Heart left ventricle (tissue), 16 donors: ENCODE measurements at regions not wholly inside any gene's neighbourhood (a gene's known extent, or its start where the extent isn't known, plus 50 kb on each side); places are given as distances from the start of the nearest gene placed in this dataset.
"Not testable (repeated sequence)": the region's sequence is repeated elsewhere in the genome, so short reads cannot be mapped to it uniquely, and the experiment has no call there.

Source experiments
- ATAC-seq, 4 donors: fragments of 200-7000 bp; cut with Tn5 transposase; one replicate each; pipeline ENCODE4 v1.9.1; 2020 to 2022; ENCODE audit warnings: moderate library complexity in 4 of 4, mild to moderate bottlenecking in 3 of 4, moderate number of reproducible peaks in 1 of 4
- DNase-seq, 5 donors: peaks; one replicate each; pipeline ENCODE4 v3.0.0-alpha.2; 2020
- H3K27ac ChIP-seq, 12 donors: fragments of 200-600 bp; sonication (generic) in 4 of 12; one replicate each; pipeline versions ENCODE4 v1.5.0 to v1.8.0; 2016 to 2022; ENCODE audit warnings: mild to moderate bottlenecking in 2 of 12
- H3K27me3 ChIP-seq, 9 donors: fragments of 200-600 bp; sonication (generic) in 2 of 9; one replicate each; pipeline versions ENCODE4 v1.5.1 to v1.8.0; 2016 to 2022; ENCODE audit warnings: mild to moderate bottlenecking in 3 of 9
- H3K36me3 ChIP-seq, 9 donors: fragments of 200-600 bp; sonication (generic) in 2 of 9; one replicate each; pipeline versions ENCODE4 v1.5.0 to v1.8.0; 2018 to 2022; ENCODE audit warnings: mild to moderate bottlenecking in 2 of 9
- H3K4me1 ChIP-seq, 12 donors: fragments of 200-600 bp; sonication (generic) in 4 of 12; one replicate each; pipeline versions ENCODE4 v1.5.0 to v1.8.0; 2016 to 2022; ENCODE audit warnings: mild to moderate bottlenecking in 3 of 12
- H3K4me3 ChIP-seq, 12 donors: fragments of 200-600 bp; sonication (generic) in 4 of 12; one replicate each; pipeline versions ENCODE4 v1.5.0 to v1.8.0; 2017 to 2022; ENCODE audit warnings: mild to moderate bottlenecking in 9 of 12, moderate library complexity in 4 of 12
- H3K9me3 ChIP-seq, 12 donors: fragments of 200-600 bp; sonication (generic) in 4 of 12; one replicate each; pipeline versions ENCODE4 v1.5.0 to v1.8.0; 2016 to 2022; ENCODE audit warnings: mild to moderate bottlenecking in 1 of 12
- POLR2A ChIP-seq, 2 donors: fragments of 450-650 bp; IDR thresholded peaks; one replicate each; pipeline ENCODE4 v1.6.1; 2017; ENCODE audit warnings: antibody characterized with exemption in 2 of 2, mild to moderate bottlenecking in 2 of 2, moderate library complexity in 2 of 2
- WGBS, 4 donors: extraction: QIAGEN DNeasy Blood & Tissue Kit in 2 of 4; methylation state at CpG; one replicate each; pipeline versions ENCODE4 v1.1.5 to v1.1.7; 2013 to 2018; 5-methylcytosine and 5-hydroxymethylcytosine counted together
- intact Hi-C, 10 donors: fragments of 100-400 bp; cut with DNase I; formaldehyde crosslinking; loops; one replicate each; pipeline versions ENCODE4 v1.11.1 to v1.14.2; 2022
- TF ChIP-seq, protein P1 (sequence below), 12 donors: fragments of 200-600 bp; sonication (generic) in 4 of 12; IDR thresholded peaks; one replicate each; pipeline versions ENCODE4 v1.5.0 to v1.8.0; 2018 to 2022; ENCODE audit warnings: antibody characterized with exemption in 12 of 12, mild to moderate bottlenecking in 5 of 12
- donor health status: ischemic (EF 13 %, LVEDD 7.1; RV severe dilation, severe dysfunction).
- donor health status: healthy with polysubstance abuse.
- donor health status: DM: no; HTN: yes; CAD: no.
- donor health status: DM: no; HTN: no; CAD: no.
- donor health status: ischemic (EF 25% LVEDD 6.9; RV normal size, moderate dysfunction).
- donor health status: ischemic (EF 25% LVEDD 5.7; RV mildly dilated, moderate dysfunction).
- donor health status: healthy.
- donor health status: DM: yes; HTN: yes; CAD: no.
- donor health status: ischemic (EF 35%, LVEDD 5.7; RV mildly dilated, moderate dysfunction).
- donor health status: nonischemic (EF 11% LVEDD 7.7; RV severe dilation, severe dysfunction).
- donor health status: DM: yes; HTN: yes; CAD: no.
- donor health status: PGD.
- donor health status: ischemic (EF 29% LVEDD 5.4; RV normal size, mild dysfunction).
- donor health status: nonischemic (EF 23%, LVEDD 6.1; RV moderate dilation, normal function).

- H3K36me3 ChIP-seq, result no peaks in the 10 kb centered on the region
- 42 to 54% (median 49%) methylated on average over 7 of the region's 7 CpGs for WGBS, 4 donors
- no peak for DNase-seq
- TF ChIP-seq, protein P1, sequence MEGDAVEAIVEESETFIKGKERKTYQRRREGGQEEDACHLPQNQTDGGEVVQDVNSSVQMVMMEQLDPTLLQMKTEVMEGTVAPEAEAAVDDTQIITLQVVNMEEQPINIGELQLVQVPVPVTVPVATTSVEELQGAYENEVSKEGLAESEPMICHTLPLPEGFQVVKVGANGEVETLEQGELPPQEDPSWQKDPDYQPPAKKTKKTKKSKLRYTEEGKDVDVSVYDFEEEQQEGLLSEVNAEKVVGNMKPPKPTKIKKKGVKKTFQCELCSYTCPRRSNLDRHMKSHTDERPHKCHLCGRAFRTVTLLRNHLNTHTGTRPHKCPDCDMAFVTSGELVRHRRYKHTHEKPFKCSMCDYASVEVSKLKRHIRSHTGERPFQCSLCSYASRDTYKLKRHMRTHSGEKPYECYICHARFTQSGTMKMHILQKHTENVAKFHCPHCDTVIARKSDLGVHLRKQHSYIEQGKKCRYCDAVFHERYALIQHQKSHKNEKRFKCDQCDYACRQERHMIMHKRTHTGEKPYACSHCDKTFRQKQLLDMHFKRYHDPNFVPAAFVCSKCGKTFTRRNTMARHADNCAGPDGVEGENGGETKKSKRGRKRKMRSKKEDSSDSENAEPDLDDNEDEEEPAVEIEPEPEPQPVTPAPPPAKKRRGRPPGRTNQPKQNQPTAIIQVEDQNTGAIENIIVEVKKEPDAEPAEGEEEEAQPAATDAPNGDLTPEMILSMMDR (IDR thresholded peaks at IDR 0.05), result no peak
- TF ChIP-seq POLR2A (IDR thresholded peaks at IDR 0.05), result no peak
- H3K9me3 ChIP-seq, result peaks cover 0 to 16% (median 7%) of the 10 kb centered on the region in 12 donors
- no peak overlapping the region for H3K27ac ChIP-seq
- peaks cover 0 to 15% (median 0%) of the 10 kb centered on the region in 9 donors for H3K27me3 ChIP-seq
- ATAC-seq, result no peak
- H3K4me1 ChIP-seq, result no peaks in the 10 kb centered on the region
- intact Hi-C loops, result no loop called here
- H3K4me3 ChIP-seq, result no peak overlapping the region
These were observed 133.5 kb downstream of the WNT7A start for GRCh38 chr3:13746385-13746784.

DNA sequence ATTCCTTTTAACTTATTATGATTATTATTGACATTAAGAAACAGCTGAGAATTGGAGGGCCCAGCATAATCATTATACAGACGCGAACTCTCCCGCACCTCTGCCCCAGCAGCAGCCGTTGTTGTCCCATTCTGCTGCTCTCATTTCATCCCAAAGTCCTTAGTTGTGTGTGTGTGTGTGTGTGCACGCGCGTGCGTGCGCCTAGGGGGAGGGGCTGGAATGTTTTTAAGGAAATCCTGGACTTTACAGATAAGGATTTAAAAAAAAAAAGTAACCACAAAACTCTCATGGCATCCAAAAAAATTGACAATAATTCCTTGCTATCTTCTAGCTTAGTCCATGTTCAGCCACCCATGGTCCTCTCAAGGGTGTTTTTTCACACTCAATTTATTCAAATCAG is 134.2 kb downstream of the WNT7A start:
- Histone ChIP-seq H3K36me3 (no peaks in the 10 kb centered on the region), H3K9me3 (peaks cover 0 to 19% (median 7%) of the 10 kb centered on the region in 12 donors), H3K4me3 (no peak overlapping the region), H3K27ac (no peak overlapping the region), H3K4me1 (no peaks in the 10 kb centered on the region), H3K27me3 (peaks cover 0 to 15% (median 0%) of the 10 kb centered on the region in 9 donors)
- DNase-seq (no peak), ATAC-seq (no peak)
- intact Hi-C loops, result no loop called here
- WGBS, 4 donors, result 53 to 69% (median 56%) methylated on average over 9 of the region's 9 CpGs
- TF ChIP-seq POLR2A (IDR thresholded peaks at IDR 0.05), result no peak
- TF ChIP-seq, protein P1 (IDR thresholded peaks at IDR 0.05), result no peak

DNA sequence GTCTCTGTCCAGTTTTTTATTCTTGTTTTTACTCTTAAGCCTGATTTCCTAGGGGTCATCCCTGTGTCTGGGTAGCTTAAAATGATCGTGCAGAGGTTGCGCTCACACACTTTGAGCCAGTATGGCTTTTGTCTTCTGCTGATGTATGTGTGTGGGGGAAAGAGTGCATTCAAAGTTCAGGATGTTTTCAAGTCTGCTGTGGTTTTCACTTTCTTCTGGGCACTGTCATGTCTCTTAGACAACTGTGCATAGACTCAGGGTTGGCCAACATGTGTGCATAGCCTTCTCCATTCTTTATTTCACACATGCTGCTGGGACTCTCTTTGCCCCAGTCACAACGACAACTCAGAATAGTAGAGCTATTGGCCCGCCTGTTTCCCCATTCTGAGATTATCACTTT is 139.1 kb downstream of the WNT7A start:
- intact Hi-C loops, result no loop called here
- Histone ChIP-seq H3K36me3 (no peaks in the 10 kb centered on the region), H3K4me3 (no peak overlapping the region), H3K4me1 (no peaks in the 10 kb centered on the region), H3K9me3 (peaks cover 0 to 52% (median 11%) of the 10 kb centered on the region in 12 donors), H3K27me3 (peaks cover 0 to 18% (median 0%) of the 10 kb centered on the region in 9 donors), H3K27ac (no peak overlapping the region)
- 83 to 87% (median 84%) methylated on average over 4 of the region's 4 CpGs for WGBS, 4 donors
- DNase-seq (no peak), ATAC-seq (no peak)
- no peak for TF ChIP-seq POLR2A (IDR thresholded peaks at IDR 0.05)
- TF ChIP-seq, protein P1 (IDR thresholded peaks at IDR 0.05), result no peak

GRCh38 chr3:13733726-13734125 is 146.1 kb downstream of the WNT7A start:
- 82 to 94% (median 85%) methylated on average over 1 of the region's 1 CpG for WGBS, 4 donors
- ATAC-seq, DNase-seq, H3K4me1 ChIP-seq, H3K27ac ChIP-seq, intact Hi-C loops, H3K4me3 ChIP-seq, H3K36me3 ChIP-seq: not testable (repeated sequence)
- peaks cover 0 to 23% (median 0%) of the 10 kb centered on the region in 9 donors for H3K27me3 ChIP-seq
- peaks cover 0 to 33% (median 7%) of the 10 kb centered on the region in 12 donors for H3K9me3 ChIP-seq

DNA sequence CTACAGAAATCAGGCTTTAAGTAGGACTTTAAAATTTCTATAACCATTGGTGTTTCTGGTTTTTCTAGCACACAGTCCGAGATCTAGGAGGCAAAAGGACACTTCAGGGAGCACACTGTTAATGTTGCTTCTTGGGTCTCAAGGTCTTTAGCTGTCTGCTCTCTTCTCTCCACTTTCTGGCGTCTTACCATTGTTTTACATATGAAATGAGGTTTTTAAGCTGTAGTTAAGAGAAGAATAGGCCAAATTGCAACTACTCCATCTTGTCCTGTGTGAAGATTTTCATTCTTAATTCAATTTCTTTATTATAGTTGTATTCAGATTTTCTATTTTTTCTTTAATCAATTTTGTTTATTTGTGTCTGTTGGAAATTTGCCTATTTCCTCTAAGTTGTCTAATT is 151.4 kb downstream of the WNT7A start:
- H3K4me1 ChIP-seq, result no peaks in the 10 kb centered on the region
- ATAC-seq, result no peak
- peaks cover 0 to 22% (median 0%) of the 10 kb centered on the region in 12 donors for H3K9me3 ChIP-seq
- H3K4me3 ChIP-seq, result no peak overlapping the region
- DNase-seq, result no peak
- no peak for TF ChIP-seq POLR2A (IDR thresholded peaks at IDR 0.05)
- TF ChIP-seq, protein P1 (IDR thresholded peaks at IDR 0.05), result no peak
- no peak overlapping the region for H3K27ac ChIP-seq
- intact Hi-C loops, result no loop called here
- H3K36me3 ChIP-seq, result no peaks in the 10 kb centered on the region
- peaks cover 0 to 7% (median 0%) of the 10 kb centered on the region in 9 donors for H3K27me3 ChIP-seq
- 35 to 49% (median 40%) methylated on average over 2 of the region's 2 CpGs for WGBS, 4 donors
